ENCODE measurements at regions not wholly inside any gene's neighbourhood (a gene's known extent, or its start where the extent isn't known, plus 50 kb on each side); places are given as distances from the start of the nearest gene placed in this dataset.

- no peaks in the 10 kb centered on the region for H3K79me2 ChIP-seq (ENCODE audit: control insufficient read depth in 1 of 2, insufficient read depth in 2 of 2, low read length in 2 of 2)
- no peak overlapping the region for H3K4me3 ChIP-seq (ENCODE audit: extremely low read depth in 1 of 4, insufficient read depth in 2 of 4, low read depth in 3 of 4, low read length in 4 of 4)
- H3K18ac ChIP-seq (ENCODE audit: extremely low read depth, low read length): no peak overlapping the region
- H3K9me3 ChIP-seq (ENCODE audit: insufficient read depth in 2 of 2, low read depth in 1 of 2, low read length in 1 of 2): no peaks in the 10 kb centered on the region
- POLR2A ChIA-PET (ENCODE audit: partially characterized antibody): no interaction called here
- H2BK15ac ChIP-seq (ENCODE audit: low read length): no peak overlapping the region
- no peak overlapping the region for H2BK120ac ChIP-seq (replicated peaks; ENCODE audit: low read depth, low read length)
- H3K23ac ChIP-seq (ENCODE audit: insufficient read length): no peak overlapping the region
- no peak overlapping the region for H2AK5ac ChIP-seq (ENCODE audit: low read depth, low read length)
- no peak overlapping the region for H3K56ac ChIP-seq (replicated peaks; ENCODE audit: insufficient read length, low read depth, low read length)
- no peak for FAIRE-seq
- 91% methylated on average over 1 of the region's 1 CpG; no CpG with 5 or more reads in 1 of the 2 experiments for WGBS, 2 experiments (ENCODE audit: extremely low coverage in 1 of 2, insufficient coverage in 1 of 2, insufficient read length in 1 of 2, insufficient replicate concordance in 2 of 2, low coverage in 1 of 2, low lambda C conversion rate in 2 of 2, missing lambda C conversion rate in 1 of 2)
- no peaks in the 10 kb centered on the region for H3K36me3 ChIP-seq (ENCODE audit: control insufficient read depth in 2 of 4, insufficient read depth in 4 of 4, low read length in 3 of 4)
- no peaks in the 10 kb centered on the region for H4K20me1 ChIP-seq (replicated peaks in 1 of 2; ENCODE audit: control insufficient read depth in 1 of 2, insufficient read depth in 2 of 2, low read length in 2 of 2)
- H3K27me3 ChIP-seq (replicated peaks in 1 of 4; ENCODE audit: control insufficient read depth in 3 of 4, extremely low read depth in 1 of 4, insufficient read depth in 3 of 4, low read length in 3 of 4): no peaks in the 10 kb centered on the region
- H2BK20ac ChIP-seq (ENCODE audit: low read length): no peak overlapping the region
- no peak overlapping the region for H3K14ac ChIP-seq (ENCODE audit: insufficient read length)
- CTCF ChIA-PET (ENCODE audit: partially characterized antibody): interaction anchor here (0.6 kb wide), 1 partner anchor 11 kb away, joined by 3 read pairs; no protein-coding TSS in a partner anchor
- no peaks in the 10 kb centered on the region for H3K23me2 ChIP-seq (ENCODE audit: low read depth, low read length)
- no peak overlapping the region for H3K4me2 ChIP-seq (ENCODE audit: insufficient read depth in 1 of 2, low read depth in 2 of 2, low read length in 2 of 2)
- no peak overlapping the region for H3K27ac ChIP-seq (ENCODE audit: low read depth, low read length)
- no peak overlapping the region for H3K4ac ChIP-seq (replicated peaks; ENCODE audit: insufficient read length, low read depth, low read length)
- no peak overlapping the region for H2BK12ac ChIP-seq (ENCODE audit: low read depth, low read length)
- no peak overlapping the region for H2BK5ac ChIP-seq (ENCODE audit: low read depth, low read length)
- no peak for DNase-seq (ENCODE audit: low read depth in 1 of 2, low spot score in 2 of 2)
- H3K4me1 ChIP-seq (replicated peaks in 1 of 4; ENCODE audit: control insufficient read depth in 3 of 4, insufficient read depth in 4 of 4, low read length in 3 of 4): no peaks in the 10 kb centered on the region
- H4K91ac ChIP-seq (replicated peaks; ENCODE audit: insufficient read length, low read length): no peak overlapping the region
- no peaks in the 10 kb centered on the region for H3K79me1 ChIP-seq (ENCODE audit: low read depth, low read length)
- no peak overlapping the region for H3K9ac ChIP-seq (replicated peaks in 1 of 4; ENCODE audit: extremely low read depth in 1 of 4, low read depth in 3 of 4, low read length in 3 of 4)
- no peak overlapping the region for H4K8ac ChIP-seq (ENCODE audit: extremely low read depth, insufficient read depth, low read length)
- H4K5ac ChIP-seq (ENCODE audit: insufficient read length, low read depth, low read length): no peak overlapping the region
- H2AFZ ChIP-seq (ENCODE audit: low read length): no peak overlapping the region
- TF ChIP-seq POU5F1 (IDR thresholded peaks at IDR 0.05; ENCODE audit: low read depth, low read length) (no peak), YY1 (IDR thresholded peaks at IDR 0.05; ENCODE audit: low read depth, low read length) (no peak), KDM5A (IDR thresholded peaks at IDR 0.05; ENCODE audit: low read length) (no peak), HDAC2 (IDR thresholded peaks at IDR 0.05; ENCODE audit: borderline replicate concordance in 1 of 2, low read depth in 2 of 2, low read length in 2 of 2) (no peak), SRF (IDR thresholded peaks at IDR 0.05; ENCODE audit: low read depth, low read length) (no peak), TAF7 (optimal IDR thresholded peaks at IDR 0.05; ENCODE audit: borderline replicate concordance, low read depth, low read length) (no peak), CBX5 (IDR thresholded peaks at IDR 0.05; ENCODE audit: low read depth, low read length) (no peak), HDAC6 (IDR thresholded peaks at IDR 0.05; ENCODE audit: low read depth, low read length) (no peak), EZH2 (IDR thresholded peaks at IDR 0.05; ENCODE audit: low read depth, low read length, severe bottlenecking) (no peak), CREB1 (IDR thresholded peaks at IDR 0.05) (no peak), SP2 (IDR thresholded peaks at IDR 0.05; ENCODE audit: low read length) (no peak), SP1 (IDR thresholded peaks at IDR 0.05; ENCODE audit: low read depth, low read length) (no peak), EGR1 (IDR thresholded peaks at IDR 0.05; ENCODE audit: borderline replicate concordance, low read depth, low read length) (no peak), CHD1 (IDR thresholded peaks at IDR 0.05; ENCODE audit: low read depth, low read length) (no peak), FOSL1 (IDR thresholded peaks at IDR 0.05; ENCODE audit: insufficient read depth, low read depth, low read length) (no peak), CTBP2 (IDR thresholded peaks at IDR 0.05; ENCODE audit: borderline replicate concordance, insufficient read depth, insufficient read length, low read length) (no peak), JUND (IDR thresholded peaks at IDR 0.05; ENCODE audit: low read length) (no peak)
These were observed 116.0 kb upstream of the ADGRL4 start for GRCh38 chr1:79122521-79122920.

All from H1 (cell line).